ENCODE measurements at regions not wholly inside any gene's neighbourhood (a gene's known extent, or its start where the extent isn't known, plus 50 kb on each side); places are given as distances from the start of the nearest gene placed in this dataset.

GRCh38 chr1:221268295-221268694 is 389.1 kb downstream of the HLX start:
- no peak overlapping the region for H2AFZ ChIP-seq (ENCODE audit: control insufficient read depth, low read depth, low read length)
- WGBS (ENCODE audit: insufficient coverage, insufficient replicate concordance, low lambda C conversion rate, missing lambda C conversion rate): 42% methylated on average over 1 of the region's 1 CpG
- in situ Hi-C loops (cut with MboI) (no loop called here), intact Hi-C loops (cut with micrococcal nuclease; ENCODE audit: unreplicated experiment) (loop anchor here (5.0 to 10.0 kb wide), 2 partner anchors 167 to 1189 kb away; no protein-coding TSS in a partner anchor)
- no peaks in the 10 kb centered on the region for H3K79me2 ChIP-seq (ENCODE audit: control insufficient read depth, insufficient read depth, low read length)
- ATAC-seq (no peak), DNase-seq (ENCODE audit: low read depth, low spot score) (no peak), FAIRE-seq (no peak)
- no peak overlapping the region for H3K4me3 ChIP-seq
- no peaks in the 10 kb centered on the region for H3K9me3 ChIP-seq (replicated peaks; ENCODE audit: control insufficient read depth, insufficient read depth, low read length)
- TF ChIP-seq MTA3 (IDR thresholded peaks at IDR 0.05; ENCODE audit: borderline replicate concordance, low read length) (no peak), POLR2A (IDR thresholded peaks at IDR 0.05; ENCODE audit: low read depth, low read length) (no peak), NKRF (conservative IDR thresholded peaks at IDR 0.05) (no peak), DPF2 (IDR thresholded peaks at IDR 0.05) (no peak), SUPT20H (IDR thresholded peaks at IDR 0.05; ENCODE audit: borderline replicate concordance, control insufficient read depth, low read depth, low read length) (no peak), MYC (IDR thresholded peaks at IDR 0.05; ENCODE audit: insufficient read depth, insufficient read length, insufficient replicate concordance, low read length, severe bottlenecking) (no peak), RELA (IDR thresholded peaks at IDR 0.05; ENCODE audit: borderline replicate concordance, partially characterized antibody) (no peak), ETV6 (conservative IDR thresholded peaks at IDR 0.05 in 1 of 2, IDR thresholded peaks at IDR 0.05 in 1 of 2; ENCODE audit: borderline replicate concordance in 1 of 2, low read depth in 1 of 2) (no peak), PML (IDR thresholded peaks at IDR 0.05; ENCODE audit: low read length) (no peak), IKZF1 (conservative IDR thresholded peaks at IDR 0.05) (no peak), USF2 (IDR thresholded peaks at IDR 0.05; ENCODE audit: borderline replicate concordance, low read depth, low read length) (no peak), RCOR1 (conservative IDR thresholded peaks at IDR 0.05; ENCODE audit: low read depth, low read length) (no peak), EGR1 (IDR thresholded peaks at IDR 0.05; ENCODE audit: borderline replicate concordance in 1 of 2, low read depth in 2 of 2, low read length in 2 of 2) (no peak), YY1 (IDR thresholded peaks at IDR 0.05; ENCODE audit: low read depth, low read length) (no peak)
- CTCF ChIA-PET: interaction anchor here (0.7 to 1.9 kb wide), 2 partner anchors 373 to 393 kb away, joined by 3 to 5 read pairs; no protein-coding TSS in a partner anchor
- no peak overlapping the region for H3K9ac ChIP-seq (ENCODE audit: control insufficient read depth, insufficient read depth, low read length)
- H4K20me1 ChIP-seq (ENCODE audit: control insufficient read depth, insufficient read depth): no peaks in the 10 kb centered on the region
- no peaks in the 10 kb centered on the region for H3K27me3 ChIP-seq (replicated peaks in 1 of 2; ENCODE audit: control insufficient read depth in 2 of 2, insufficient read depth in 2 of 2, low read length in 1 of 2)
- RAD21 ChIA-PET (ENCODE audit: unreplicated experiment): no interaction called here
- no peaks in the 10 kb centered on the region for H3K4me1 ChIP-seq (ENCODE audit: control insufficient read depth, insufficient read depth, low read length)
- H3K4me2 ChIP-seq (ENCODE audit: control insufficient read depth, insufficient read depth): no peak overlapping the region
- POLR2A ChIA-PET: no interaction called here
- SMC1A ChIA-PET (ENCODE audit: uncharacterized antibody, unreplicated experiment): interaction anchor here (1.3 kb wide), 1 partner anchor 8 kb away, joined by 3 read pairs; no protein-coding TSS in a partner anchor
- H3K36me3 ChIP-seq (ENCODE audit: control insufficient read depth in 2 of 2, insufficient read depth in 2 of 2, low read length in 1 of 2): no peaks in the 10 kb centered on the region
- no TSS peak for BruUV-seq (replicated peaks)
- H3K27ac ChIP-seq (ENCODE audit: control insufficient read depth, insufficient read depth): no peak overlapping the region
